Sigmoid colon (tissue), 6 donors: ENCODE measurements at regions not wholly inside any gene's neighbourhood (a gene's known extent, or its start where the extent isn't known, plus 50 kb on each side); places are given as distances from the start of the nearest gene placed in this dataset.

Experiments used
- DNase-seq: peaks from one replicate; pipeline ENCODE4 v3.0.0-alpha.2; 2019
- H3K27ac ChIP-seq, 4 donors: fragments of 200-600 bp; sonication (generic); one replicate each; pipeline ENCODE4 v1.5.1; 2016 to 2019; ENCODE audit warnings: mild to moderate bottlenecking in 1 of 4
- H3K27me3 ChIP-seq, 3 donors: fragments of 200-600 bp; sonication (generic); one replicate each; pipeline ENCODE4 v1.5.1; 2019; ENCODE audit warnings: mild to moderate bottlenecking in 1 of 3
- H3K36me3 ChIP-seq, 4 donors: fragments of 200-600 bp; sonication (generic); one replicate each; pipeline ENCODE4 v1.5.1; 2016 to 2019
- H3K4me1 ChIP-seq, 4 donors: fragments of 200-600 bp; sonication (generic); one replicate each; pipeline ENCODE4 v1.5.1; 2017 to 2019
- H3K4me3 ChIP-seq, 4 donors: fragments of 200-600 bp; sonication (generic); one replicate each; pipeline ENCODE4 v1.5.1; 2017 to 2019; ENCODE audit warnings: mild to moderate bottlenecking in 2 of 4, moderate library complexity in 1 of 4
- H3K9me3 ChIP-seq, 4 donors: fragments of 200-600 bp in 3 of 4; sonication (generic) in 3 of 4; one replicate each; pipeline versions ENCODE4 v1.5.1 to v1.6.1; 2013 to 2019
- EP300 ChIP-seq, 4 donors: sonication (generic); formaldehyde crosslinking; IDR thresholded peaks; one replicate each; pipeline ENCODE4 v1.6.1; 2017; ENCODE audit warnings: antibody characterized with exemption in 4 of 4
- POLR2A ChIP-seq, 2 donors: fragments of 450-650 bp; IDR thresholded peaks; one replicate each; pipeline ENCODE4 v1.6.1; 2016; ENCODE audit warnings: antibody characterized with exemption in 2 of 2, mild to moderate bottlenecking in 2 of 2, moderate library complexity in 2 of 2
- POLR2AphosphoS5 ChIP-seq, 4 donors: sonication (generic); formaldehyde crosslinking; IDR thresholded peaks; one replicate each; pipeline ENCODE4 v1.6.1; 2017; ENCODE audit warnings: antibody characterized with exemption in 4 of 4
- WGBS, 2 donors: extraction: QIAGEN DNeasy Blood & Tissue Kit; methylation state at CpG; one replicate each; pipeline ENCODE4 v1.1.7; 2013; 5-methylcytosine and 5-hydroxymethylcytosine counted together
- intact Hi-C: fragments of 100-400 bp; cut with DNase I; formaldehyde crosslinking; loops from one replicate; pipeline ENCODE4 v1.15.1; 2023
- TF ChIP-seq, protein P1 (sequence below), 4 experiments: fragments of 450-650 bp in 3 of 4; fragments of 200-600 bp in 1 of 4; IDR thresholded peaks; one replicate each; pipeline ENCODE4 v1.5.1; 2016 to 2019; ENCODE audit warnings: antibody characterized with exemption in 4 of 4, mild to moderate bottlenecking in 3 of 4, moderate library complexity in 2 of 4
- donor health status: healthy with polysubstance abuse.
- donor health status: healthy.

DNA sequence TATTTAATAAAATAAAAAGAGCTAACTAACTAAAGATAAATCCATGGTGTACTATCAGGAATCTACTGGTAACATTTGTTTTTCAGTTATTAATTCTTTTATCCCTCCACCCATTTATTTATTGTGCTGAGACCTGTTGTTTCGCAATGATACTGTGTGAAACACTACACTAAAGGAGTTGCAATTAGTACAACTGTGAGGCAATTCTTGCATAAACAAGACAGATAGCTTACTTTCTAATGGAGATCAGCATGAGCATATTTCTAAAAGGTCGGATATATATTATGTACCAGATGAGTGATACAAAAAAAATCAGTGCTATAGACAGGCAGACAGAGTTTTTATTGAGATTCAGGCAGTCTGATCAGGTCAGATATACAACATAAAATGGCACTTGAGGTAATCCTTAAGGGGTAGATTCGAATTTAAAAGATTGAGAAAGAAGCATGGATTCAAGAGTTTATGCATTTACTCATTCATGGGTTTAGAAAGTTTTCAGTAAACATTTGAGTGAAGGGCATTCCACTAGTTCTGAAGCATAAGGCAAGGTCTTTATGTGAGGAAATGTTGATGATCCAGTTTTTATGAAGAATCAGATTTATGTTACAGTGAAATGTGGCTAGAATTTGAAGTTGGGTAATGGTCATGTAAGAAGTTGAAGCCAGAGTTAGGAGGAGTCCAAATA lies 147.6 kb downstream of the POLR1F start:
- 60 to 74% methylated on average over 3 of the region's 3 CpGs for WGBS, 2 donors
- no peak for DNase-seq
- Histone ChIP-seq H3K4me3 (no peak overlapping the region), H3K27ac (no peak overlapping the region), H3K36me3 (no peaks in the 10 kb centered on the region), H3K4me1 (no peaks in the 10 kb centered on the region), H3K27me3 (no peaks in the 10 kb centered on the region), H3K9me3 (no peaks in the 10 kb centered on the region)
- intact Hi-C loops: no loop called here
- TF ChIP-seq, protein P1, sequence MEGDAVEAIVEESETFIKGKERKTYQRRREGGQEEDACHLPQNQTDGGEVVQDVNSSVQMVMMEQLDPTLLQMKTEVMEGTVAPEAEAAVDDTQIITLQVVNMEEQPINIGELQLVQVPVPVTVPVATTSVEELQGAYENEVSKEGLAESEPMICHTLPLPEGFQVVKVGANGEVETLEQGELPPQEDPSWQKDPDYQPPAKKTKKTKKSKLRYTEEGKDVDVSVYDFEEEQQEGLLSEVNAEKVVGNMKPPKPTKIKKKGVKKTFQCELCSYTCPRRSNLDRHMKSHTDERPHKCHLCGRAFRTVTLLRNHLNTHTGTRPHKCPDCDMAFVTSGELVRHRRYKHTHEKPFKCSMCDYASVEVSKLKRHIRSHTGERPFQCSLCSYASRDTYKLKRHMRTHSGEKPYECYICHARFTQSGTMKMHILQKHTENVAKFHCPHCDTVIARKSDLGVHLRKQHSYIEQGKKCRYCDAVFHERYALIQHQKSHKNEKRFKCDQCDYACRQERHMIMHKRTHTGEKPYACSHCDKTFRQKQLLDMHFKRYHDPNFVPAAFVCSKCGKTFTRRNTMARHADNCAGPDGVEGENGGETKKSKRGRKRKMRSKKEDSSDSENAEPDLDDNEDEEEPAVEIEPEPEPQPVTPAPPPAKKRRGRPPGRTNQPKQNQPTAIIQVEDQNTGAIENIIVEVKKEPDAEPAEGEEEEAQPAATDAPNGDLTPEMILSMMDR (IDR thresholded peaks at IDR 0.05): no peak
- TF ChIP-seq POLR2A (IDR thresholded peaks at IDR 0.05) (no peak), POLR2AphosphoS5 (IDR thresholded peaks at IDR 0.05) (peak in 1 of 4 donors; percentile 14)

DNA sequence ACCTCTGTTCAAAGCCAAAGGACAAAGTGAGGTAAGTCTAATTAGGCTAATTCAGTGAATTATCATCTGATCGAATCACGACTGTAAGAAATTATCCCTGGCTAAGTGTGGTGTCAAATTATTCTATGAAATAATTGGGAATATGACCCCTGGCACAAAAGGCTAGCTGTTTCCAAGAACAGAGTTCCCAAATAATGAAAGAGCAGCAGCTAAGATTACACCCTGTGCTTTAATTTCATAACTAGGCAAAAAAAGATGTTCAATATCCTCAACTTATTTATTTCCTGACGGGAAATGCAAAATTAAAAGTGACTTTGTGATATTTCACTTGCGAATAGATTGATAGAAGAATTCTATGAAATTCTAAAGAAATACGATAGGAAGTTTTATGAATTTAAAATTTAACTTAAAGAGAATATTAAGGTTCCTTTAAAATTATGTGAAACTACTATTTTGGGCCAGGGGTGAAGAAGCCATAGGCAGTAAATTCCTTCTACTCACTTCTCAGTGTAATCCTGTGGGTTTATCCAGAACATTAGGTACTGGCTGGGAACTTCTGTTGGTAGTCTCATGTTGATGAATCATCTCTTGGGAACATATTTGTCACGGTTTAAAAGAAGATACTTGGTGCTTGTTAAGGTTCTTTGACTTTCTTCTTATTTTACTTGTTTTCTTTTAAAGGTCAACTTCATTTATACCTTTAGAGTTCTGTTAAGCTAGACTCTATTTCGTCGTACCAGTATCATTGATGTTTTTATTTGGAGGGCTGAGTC lies 148.5 kb downstream of the POLR1F start:
- peak in 1 of 4 donors; percentile 13 for TF ChIP-seq POLR2AphosphoS5 (IDR thresholded peaks at IDR 0.05)
- TF ChIP-seq, protein P1 (IDR thresholded peaks at IDR 0.05): no peak
- peaks cover 0 to under 1% (median 0%) of the 10 kb centered on the region in 4 donors for H3K4me1 ChIP-seq
- intact Hi-C loops: no loop called here
- no peaks in the 10 kb centered on the region for H3K27me3 ChIP-seq
- H3K27ac ChIP-seq: no peak overlapping the region
- H3K4me3 ChIP-seq: no peak overlapping the region
- H3K9me3 ChIP-seq: no peaks in the 10 kb centered on the region
- no peaks in the 10 kb centered on the region for H3K36me3 ChIP-seq
- WGBS, 2 donors: 73 to 75% methylated on average over 8 of the region's 8 CpGs
- no peak for DNase-seq

DNA sequence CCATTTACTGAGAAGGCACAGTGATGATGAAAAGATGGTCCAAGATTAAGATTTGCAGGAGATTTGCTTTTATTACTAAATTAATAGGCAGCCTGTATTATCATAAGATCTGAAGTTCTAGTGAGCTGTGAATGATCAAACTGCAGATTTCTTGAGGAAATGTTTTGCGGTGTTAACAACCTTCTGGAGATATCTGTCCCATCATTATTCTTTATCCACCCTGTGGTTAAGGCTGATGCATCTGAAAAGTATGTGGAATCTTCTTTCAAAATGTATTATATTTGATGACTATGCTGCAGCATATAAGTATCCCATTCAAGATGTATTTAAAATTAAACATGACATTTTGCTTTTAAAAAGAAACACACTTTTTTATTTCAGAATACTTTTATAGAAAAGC lies 150.3 kb downstream of the POLR1F start:
- 83 to 84% methylated on average over 1 of the region's 1 CpG for WGBS, 2 donors
- no peak overlapping the region for H3K4me3 ChIP-seq
- TF ChIP-seq EP300 (IDR thresholded peaks at IDR 0.05) (no peak), POLR2AphosphoS5 (IDR thresholded peaks at IDR 0.05) (no peak), POLR2A (IDR thresholded peaks at IDR 0.05) (no peak)
- TF ChIP-seq, protein P1 (IDR thresholded peaks at IDR 0.05): no peak
- H3K4me1 ChIP-seq: peaks cover 0 to 15% (median 5%) of the 10 kb centered on the region in 4 donors
- DNase-seq: no peak
- no peaks in the 10 kb centered on the region for H3K9me3 ChIP-seq
- intact Hi-C loops: no loop called here
- no peaks in the 10 kb centered on the region for H3K27me3 ChIP-seq
- no peaks in the 10 kb centered on the region for H3K36me3 ChIP-seq
- no peak overlapping the region for H3K27ac ChIP-seq

DNA sequence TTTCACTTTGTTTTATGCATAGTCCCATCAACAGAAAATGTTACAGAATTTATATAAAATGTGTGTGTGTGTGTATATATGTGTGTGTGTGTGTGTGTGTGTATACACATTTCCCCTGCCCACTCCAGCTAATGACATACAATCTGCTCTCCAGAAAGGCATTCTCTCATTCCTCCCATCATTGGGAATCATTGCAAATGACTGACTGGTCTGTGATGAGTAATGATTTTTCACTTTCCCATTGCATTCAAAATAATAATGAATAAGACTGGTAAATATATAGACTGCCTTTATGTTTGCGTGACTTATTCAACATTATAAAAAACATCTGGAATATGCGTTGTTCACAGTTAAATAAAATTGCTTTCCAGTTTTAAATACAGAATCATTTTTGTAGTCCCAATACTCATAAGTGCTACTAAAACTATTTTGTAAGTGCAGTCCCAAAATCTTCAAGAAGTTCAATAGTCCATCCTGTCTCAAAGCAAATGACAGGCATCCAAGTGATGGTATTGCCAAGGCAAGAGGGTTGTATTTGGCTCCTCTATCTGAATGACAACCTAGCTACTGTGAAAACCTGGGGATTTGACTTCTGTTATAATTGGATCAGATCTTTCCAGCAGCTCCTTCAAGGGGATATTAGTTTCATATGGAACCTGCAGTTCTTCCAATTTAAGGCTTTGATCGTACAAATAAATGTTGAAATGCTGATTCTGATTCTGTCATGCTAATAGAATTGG lies 150.9 kb downstream of the POLR1F start:
- WGBS, 2 donors: 91% methylated on average over 3 of the region's 3 CpGs

More for the DNA sequence above, 150.9 kb downstream of the POLR1F start:
- H3K4me3 ChIP-seq: no peak overlapping the region
- H3K27ac ChIP-seq: no peak overlapping the region
- H3K9me3 ChIP-seq: no peaks in the 10 kb centered on the region
- no peak for DNase-seq
- TF ChIP-seq POLR2AphosphoS5 (IDR thresholded peaks at IDR 0.05) (no peak), POLR2A (IDR thresholded peaks at IDR 0.05) (no peak), EP300 (IDR thresholded peaks at IDR 0.05) (no peak)
- TF ChIP-seq, protein P1 (IDR thresholded peaks at IDR 0.05): no peak
- H3K36me3 ChIP-seq: no peaks in the 10 kb centered on the region
- peaks cover 0 to 15% (median 5%) of the 10 kb centered on the region in 4 donors for H3K4me1 ChIP-seq
- H3K27me3 ChIP-seq: no peaks in the 10 kb centered on the region
- intact Hi-C loops: no loop called here
